PFSK-1 (cell line): ENCODE measurements at regions not wholly inside any gene's neighbourhood (a gene's known extent, or its start where the extent isn't known, plus 50 kb on each side); places are given as distances from the start of the nearest gene placed in this dataset.

Source experiments
- FOXP2 ChIP-seq: optimal IDR thresholded peaks from 2 replicates; pipeline ENCODE3; 2011; ENCODE audit warnings: borderline replicate concordance, control low read depth, inconsistent platforms; ENCODE audit not compliant: insufficient read depth; ENCODE audit errors: extremely low read length, extremely low read depth
- POLR2AphosphoS5 ChIP-seq: IDR thresholded peaks from 2 replicates; pipeline ENCODE4 v1.6.1; 2012; ENCODE audit warnings: low read depth, mild to moderate bottlenecking, control low read depth, low read length, moderate library complexity
- SIN3A ChIP-seq: IDR thresholded peaks from 2 replicates; pipeline ENCODE4 v1.6.1; 2012; ENCODE audit warnings: mild to moderate bottlenecking, low read length, moderate library complexity, borderline replicate concordance; ENCODE audit not compliant: insufficient read depth
- TAF1 ChIP-seq: IDR thresholded peaks from 2 replicates; pipeline ENCODE4 v1.6.1; 2012; ENCODE audit warnings: low read length, control low read depth, borderline replicate concordance; ENCODE audit not compliant: insufficient read depth
- TF ChIP-seq, protein P1 (sequence below), 2 experiments: IDR thresholded peaks; 2 replicates each; pipeline versions ENCODE4 v1.6.1 to v1.8.0; 2011 to 2012; ENCODE audit warnings: low read depth in 2 of 2, low read length in 2 of 2, control low read depth in 1 of 2, inconsistent platforms in 1 of 2, mild to moderate bottlenecking in 1 of 2, moderate library complexity in 1 of 2; ENCODE audit not compliant: insufficient read depth in 1 of 2

DNA sequence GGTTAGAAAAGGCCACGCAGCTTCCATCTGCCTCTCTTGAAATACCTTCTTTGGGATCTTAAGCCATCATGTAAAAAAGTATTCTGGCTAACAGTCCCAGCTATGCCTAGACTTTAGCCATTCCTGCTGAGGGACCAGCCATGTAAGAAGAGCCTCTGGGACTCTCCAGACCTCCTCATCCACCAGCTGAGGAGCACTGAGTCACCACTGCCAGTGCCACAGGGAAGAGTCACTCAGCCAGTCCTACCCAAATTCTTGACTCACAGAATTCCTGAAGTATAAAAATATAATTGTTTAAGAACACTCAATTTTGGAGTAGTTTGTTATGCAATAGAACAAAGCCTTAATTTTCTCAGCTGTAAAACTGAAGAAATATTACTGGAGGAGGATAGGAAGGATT is 436.7 kb downstream of the ZEB2 start:
- TF ChIP-seq POLR2AphosphoS5 (no peak), TAF1 (no peak), SIN3A (no peak), FOXP2 (no peak)
- TF ChIP-seq, protein P1, sequence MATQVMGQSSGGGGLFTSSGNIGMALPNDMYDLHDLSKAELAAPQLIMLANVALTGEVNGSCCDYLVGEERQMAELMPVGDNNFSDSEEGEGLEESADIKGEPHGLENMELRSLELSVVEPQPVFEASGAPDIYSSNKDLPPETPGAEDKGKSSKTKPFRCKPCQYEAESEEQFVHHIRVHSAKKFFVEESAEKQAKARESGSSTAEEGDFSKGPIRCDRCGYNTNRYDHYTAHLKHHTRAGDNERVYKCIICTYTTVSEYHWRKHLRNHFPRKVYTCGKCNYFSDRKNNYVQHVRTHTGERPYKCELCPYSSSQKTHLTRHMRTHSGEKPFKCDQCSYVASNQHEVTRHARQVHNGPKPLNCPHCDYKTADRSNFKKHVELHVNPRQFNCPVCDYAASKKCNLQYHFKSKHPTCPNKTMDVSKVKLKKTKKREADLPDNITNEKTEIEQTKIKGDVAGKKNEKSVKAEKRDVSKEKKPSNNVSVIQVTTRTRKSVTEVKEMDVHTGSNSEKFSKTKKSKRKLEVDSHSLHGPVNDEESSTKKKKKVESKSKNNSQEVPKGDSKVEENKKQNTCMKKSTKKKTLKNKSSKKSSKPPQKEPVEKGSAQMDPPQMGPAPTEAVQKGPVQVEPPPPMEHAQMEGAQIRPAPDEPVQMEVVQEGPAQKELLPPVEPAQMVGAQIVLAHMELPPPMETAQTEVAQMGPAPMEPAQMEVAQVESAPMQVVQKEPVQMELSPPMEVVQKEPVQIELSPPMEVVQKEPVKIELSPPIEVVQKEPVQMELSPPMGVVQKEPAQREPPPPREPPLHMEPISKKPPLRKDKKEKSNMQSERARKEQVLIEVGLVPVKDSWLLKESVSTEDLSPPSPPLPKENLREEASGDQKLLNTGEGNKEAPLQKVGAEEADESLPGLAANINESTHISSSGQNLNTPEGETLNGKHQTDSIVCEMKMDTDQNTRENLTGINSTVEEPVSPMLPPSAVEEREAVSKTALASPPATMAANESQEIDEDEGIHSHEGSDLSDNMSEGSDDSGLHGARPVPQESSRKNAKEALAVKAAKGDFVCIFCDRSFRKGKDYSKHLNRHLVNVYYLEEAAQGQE (IDR thresholded peaks at IDR 0.05; ENCODE audit: insufficient read depth in 1 of 2, low read depth in 2 of 2, low read length in 2 of 2): no peak

DNA sequence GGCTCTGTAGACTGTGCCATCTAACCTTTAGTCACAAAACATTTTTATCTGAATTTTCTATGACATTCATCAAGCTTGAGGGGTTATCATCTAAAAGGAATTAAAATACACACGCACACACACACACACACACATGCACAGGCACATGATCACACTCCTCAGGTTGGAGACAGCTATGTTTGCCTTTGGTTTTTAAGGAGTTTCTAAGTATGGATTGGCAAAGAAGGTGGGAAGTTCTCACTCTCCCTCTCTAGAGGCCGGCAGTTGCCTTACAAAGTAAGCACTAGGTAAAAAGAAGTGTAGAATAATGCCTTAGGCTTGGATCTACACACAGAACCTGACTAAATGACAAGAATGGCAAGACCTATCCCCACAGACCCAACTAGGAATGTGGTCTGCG is 437.1 kb downstream of the ZEB2 start:
- TF ChIP-seq POLR2AphosphoS5: no peak
- TF ChIP-seq SIN3A: no peak
- TF ChIP-seq FOXP2: no peak
- TF ChIP-seq TAF1: no peak
- TF ChIP-seq, protein P1 (IDR thresholded peaks at IDR 0.05; ENCODE audit: insufficient read depth in 1 of 2, low read depth in 2 of 2, low read length in 2 of 2): no peak

DNA sequence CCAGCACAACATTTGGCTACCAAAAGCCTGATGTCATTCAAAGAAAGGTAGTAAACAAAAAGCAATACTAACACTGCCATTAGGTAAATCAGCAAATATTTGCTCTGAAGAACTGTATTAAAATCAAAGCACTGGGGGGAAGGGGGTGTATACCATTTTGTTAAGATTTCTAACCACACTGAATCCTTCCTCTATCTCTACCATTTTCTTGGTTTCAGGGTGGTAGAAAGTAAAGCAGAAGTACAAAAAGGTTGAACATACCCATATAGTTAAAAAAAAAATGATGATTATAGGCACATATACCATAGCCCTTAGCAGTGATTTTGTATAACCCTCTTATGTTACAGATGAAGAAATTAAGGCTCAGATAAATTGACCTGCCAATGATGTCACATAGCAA is 437.6 kb downstream of the ZEB2 start:
- no peak for TF ChIP-seq TAF1
- no peak for TF ChIP-seq SIN3A
- TF ChIP-seq, protein P1 (IDR thresholded peaks at IDR 0.05; ENCODE audit: insufficient read depth in 1 of 2, low read depth in 2 of 2, low read length in 2 of 2): no peak
- TF ChIP-seq FOXP2: no peak
- TF ChIP-seq POLR2AphosphoS5: no peak

DNA sequence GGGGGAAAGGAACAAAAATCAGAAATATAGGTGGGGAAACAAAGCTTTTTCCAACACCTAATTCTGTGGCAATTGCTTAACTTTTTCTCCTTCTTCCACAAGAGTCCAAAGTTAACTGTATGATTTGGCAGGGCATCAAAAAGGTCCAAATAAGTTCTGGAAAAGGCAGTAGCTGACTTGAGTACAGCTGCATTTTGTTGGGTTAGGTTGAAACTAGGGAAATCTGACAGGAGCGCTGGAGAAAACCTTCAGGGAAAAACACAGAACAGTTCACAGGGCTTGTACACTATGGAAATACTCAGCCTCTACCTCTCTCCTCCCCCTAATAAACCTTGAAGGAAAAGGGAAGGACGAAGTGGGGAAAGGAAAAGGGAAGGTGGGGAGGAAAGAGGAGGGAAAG is 438.6 kb downstream of the ZEB2 start:
- TF ChIP-seq POLR2AphosphoS5 (no peak), FOXP2 (no peak), SIN3A (no peak), TAF1 (no peak)
- TF ChIP-seq, protein P1 (IDR thresholded peaks at IDR 0.05; ENCODE audit: insufficient read depth in 1 of 2, low read depth in 2 of 2, low read length in 2 of 2): no peak

DNA sequence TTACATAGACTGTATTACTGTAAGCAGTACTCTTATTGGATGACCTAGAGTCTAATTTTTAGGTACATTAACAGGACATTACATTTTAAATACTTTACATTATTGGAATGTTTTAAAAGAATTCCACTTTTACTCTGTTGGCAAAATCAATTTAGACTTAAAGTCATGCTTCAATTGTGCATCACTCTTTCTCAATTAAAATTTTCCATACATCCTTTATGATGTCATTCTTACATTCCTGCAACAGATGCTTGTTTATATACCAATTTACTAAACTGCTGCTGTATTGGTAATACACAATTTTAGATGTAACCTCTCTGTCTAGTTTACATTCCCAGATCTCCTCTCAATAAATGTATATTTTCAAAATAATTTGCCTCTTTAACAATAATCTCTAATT is 440.1 kb downstream of the ZEB2 start:
- TF ChIP-seq SIN3A (no peak), FOXP2 (no peak), POLR2AphosphoS5 (no peak), TAF1 (no peak)
- TF ChIP-seq, protein P1 (IDR thresholded peaks at IDR 0.05; ENCODE audit: insufficient read depth in 1 of 2, low read depth in 2 of 2, low read length in 2 of 2): no peak
